NCI-H1436 treated with DMSO at 0.1 percent for 48 hours (cell line): ENCODE measurements at regions not wholly inside any gene's neighbourhood (a gene's known extent, or its start where the extent isn't known, plus 50 kb on each side); places are given as distances from the start of the nearest gene placed in this dataset.
A peak's percentile ranks its signal among the peaks of the same experiment; 100 is the strongest.

Experiments used
- DNase-seq: peaks from one replicate; lab custom pipeline; 2025; lab: John Stamatoyannopoulos, UW

DNA sequence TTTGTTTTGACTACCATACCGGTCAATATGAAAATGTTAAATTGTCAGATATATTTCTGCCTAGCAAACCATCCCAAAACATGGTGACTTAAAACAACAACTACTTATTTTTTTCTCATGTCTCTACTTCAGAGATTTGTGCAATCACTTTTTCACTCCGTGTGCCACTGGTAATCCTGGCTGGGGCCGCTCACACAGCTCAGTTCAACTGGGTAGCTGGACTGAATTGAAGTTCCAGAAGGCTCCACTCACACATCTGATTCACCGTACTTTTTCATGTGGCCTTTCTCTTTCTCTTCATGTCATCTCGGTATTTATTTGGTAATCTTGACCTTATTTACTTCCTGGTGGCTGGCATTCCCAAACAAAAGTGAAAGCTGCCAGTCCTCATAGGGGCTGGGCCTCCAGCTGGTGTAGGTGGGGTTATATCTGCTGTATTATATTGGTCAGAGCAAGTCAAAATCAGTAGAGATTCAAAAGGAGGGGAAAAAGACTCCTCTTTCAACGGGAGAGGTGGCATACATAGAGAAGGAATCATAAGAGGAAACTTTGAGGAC lies 513.9 kb upstream of the NXPH2 start:
- DNase-seq = no peak

DNA sequence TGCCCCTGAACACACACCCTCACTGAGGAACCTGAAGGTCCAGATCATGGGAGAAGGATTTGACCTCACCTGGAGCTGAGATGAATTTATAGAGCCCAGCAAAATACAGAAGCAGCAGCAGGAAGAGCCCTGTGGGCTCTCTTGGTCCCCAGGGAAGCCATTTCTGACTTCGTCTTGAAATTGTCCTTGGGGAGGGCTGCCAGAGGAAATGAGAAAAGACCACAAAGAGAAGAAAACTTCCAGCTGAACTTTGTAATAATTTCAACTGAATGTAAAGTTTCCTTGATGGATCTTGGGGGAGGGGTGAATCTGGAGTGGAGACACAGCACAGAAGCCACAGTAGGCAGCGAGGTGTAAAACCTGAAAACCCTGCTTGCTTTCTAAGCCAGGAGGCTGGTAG lies 500.9 kb upstream of the NXPH2 start:
- no peak for DNase-seq

DNA sequence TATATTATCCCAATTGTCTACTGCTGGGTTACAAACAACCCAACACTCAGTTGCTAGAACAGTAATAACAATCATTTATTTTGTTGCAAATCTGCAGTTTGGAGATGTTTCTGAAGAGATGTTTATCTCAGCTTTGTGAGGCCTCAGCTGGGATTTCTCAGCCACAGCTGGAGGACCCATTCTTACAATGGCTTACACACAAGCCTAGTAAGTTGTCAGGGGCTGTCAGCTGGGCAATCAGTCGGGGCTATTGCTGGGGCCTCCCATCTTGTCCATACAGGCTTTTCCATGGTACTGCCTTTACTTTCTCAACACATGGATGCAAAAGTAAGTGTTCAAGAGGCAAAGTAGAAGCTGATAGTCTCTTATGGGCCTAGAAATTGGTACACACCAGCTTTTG lies 491.7 kb upstream of the NXPH2 start:
- no peak for DNase-seq

DNA sequence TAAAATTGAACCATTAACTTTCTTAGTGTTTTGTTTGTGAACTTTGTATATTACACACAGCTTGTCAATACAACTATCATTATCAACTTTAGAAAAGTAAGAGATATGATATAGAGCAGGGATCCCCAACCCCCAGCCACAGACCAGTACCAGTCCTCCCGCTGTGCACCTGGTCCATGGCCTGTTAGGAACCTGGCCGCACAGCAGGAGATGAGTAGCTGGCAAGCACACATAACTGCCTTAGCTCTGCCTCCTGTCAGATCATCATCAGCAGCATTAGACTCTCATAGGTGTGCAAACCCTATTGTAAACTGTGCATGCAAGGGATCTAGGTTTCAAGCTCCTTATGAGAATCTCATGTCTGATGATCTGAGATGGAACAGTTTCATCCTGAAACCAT lies 491.0 kb upstream of the NXPH2 start:
- DNase-seq = no peak

DNA sequence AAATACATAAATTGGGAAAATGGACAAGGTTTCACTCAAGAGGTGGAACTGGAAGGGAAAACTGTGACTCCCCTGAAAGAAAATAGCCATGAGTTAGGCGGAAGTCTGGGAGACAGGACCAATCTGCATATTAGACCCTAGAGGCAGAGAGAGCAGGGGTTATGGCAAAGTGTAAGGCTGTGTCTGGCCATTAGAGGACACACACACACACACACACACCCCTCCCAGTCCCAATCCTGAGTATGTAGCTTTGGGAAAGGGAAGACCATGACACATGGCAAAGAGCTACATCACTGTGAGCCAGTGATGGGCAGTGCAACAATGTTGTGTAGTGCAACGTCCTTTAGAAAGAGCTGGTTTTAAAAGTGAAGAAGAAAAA lies 479.9 kb upstream of the NXPH2 start:
- DNase-seq = no peak

DNA sequence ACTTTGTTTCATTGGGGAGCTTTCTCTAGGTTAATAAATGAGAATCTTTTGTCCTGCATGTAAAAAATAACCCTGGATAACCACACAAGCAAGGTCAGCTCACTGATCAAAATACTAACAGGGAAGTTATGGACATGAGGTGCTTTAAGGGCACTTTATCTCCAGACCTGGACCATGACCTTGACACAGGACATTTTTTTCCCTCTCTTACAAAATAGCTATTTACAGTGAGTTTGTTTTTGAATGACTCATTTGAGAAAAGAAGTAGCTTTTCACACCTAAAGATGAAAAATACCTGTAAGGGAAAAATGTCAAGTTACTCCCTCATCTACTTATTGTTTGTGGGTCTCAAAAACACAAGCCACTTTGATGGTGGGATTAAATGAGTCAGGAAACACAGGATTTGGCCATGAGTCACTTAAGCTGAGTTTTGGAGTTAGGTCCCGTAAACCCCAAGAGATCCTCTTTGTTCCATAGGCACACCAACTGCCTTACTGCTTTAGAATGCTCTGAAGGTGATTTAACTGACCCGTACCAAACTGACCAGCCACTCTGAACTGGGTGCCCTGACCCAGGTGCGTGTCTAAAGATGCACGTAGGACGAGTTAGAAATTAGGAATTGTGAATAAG lies 479.3 kb upstream of the NXPH2 start:
- DNase-seq = no peak

DNA sequence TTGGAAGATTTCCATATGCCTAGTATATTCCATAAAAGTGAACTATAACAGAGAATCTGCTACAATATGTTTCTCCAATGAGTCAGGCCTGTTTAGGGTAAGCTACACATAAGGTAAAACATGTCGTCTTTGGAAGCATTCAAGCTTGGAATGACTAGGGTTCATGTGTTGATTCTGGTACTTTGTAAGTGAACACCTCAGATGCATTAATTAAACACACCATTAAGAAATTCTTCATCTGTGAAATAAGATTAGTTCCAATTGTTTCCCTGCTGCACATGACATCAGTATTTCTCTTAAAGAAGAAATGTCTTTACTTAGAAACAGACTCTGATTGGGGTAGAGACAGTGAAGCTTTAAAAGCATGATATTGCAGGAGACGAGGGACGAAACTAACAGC lies 461.1 kb upstream of the NXPH2 start:
- DNase-seq = no peak

DNA sequence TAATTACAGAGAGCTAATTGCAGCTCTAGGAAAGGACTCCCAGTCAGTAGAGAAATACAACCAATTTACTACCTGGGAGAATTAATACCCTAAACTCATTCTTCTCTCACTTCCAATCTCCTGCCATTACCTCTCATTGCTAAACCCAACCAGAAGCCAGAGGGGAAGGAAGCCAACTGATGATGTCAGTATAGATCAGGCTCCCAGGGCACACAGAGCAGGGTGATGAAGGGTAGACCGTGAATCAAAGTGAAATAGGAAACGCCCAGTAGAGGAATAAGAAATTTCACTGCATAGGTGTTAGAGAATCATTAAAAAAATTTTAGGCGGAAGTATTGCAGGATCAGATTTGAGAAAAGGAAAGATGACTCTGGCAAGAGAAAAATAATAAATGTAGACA lies 456.8 kb upstream of the NXPH2 start:
- DNase-seq = no peak

DNA sequence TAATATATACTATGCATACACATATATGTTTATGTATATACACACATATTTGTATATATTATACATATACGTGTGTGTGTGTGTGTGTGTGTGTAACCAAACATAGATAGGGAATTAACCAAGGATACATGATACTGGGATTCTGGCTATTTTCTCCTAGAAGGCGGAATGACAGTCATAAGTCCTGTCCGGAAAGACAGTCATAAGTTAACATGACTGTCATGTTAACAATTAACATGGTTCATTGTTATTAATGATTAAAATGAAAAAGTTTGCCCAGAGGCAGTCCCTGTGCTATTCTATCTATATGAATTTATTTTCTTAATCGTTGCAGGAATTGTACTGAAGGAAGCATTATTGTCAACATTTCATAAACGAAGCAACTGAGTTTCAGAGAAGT lies 450.7 kb upstream of the NXPH2 start:
- no peak for DNase-seq

DNA sequence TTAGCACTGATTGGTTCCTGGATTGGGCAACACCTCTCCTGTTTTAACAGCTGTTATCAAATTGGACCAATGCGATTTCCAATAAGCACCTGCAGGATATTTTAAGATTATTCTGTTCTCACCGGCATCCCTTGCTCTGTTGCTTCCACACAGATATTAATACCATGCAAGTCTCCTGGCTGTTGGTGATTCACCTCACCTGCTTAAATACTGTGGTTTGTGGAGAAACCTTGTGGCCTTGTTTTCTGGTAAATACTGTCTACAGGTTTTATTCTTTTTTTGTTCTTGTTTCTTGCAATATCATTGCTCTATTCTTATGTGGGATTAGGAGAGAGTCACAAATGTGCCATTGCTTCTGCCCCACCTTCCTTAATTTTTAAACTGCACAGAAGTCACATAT lies 448.1 kb upstream of the NXPH2 start:
- no peak for DNase-seq

DNA sequence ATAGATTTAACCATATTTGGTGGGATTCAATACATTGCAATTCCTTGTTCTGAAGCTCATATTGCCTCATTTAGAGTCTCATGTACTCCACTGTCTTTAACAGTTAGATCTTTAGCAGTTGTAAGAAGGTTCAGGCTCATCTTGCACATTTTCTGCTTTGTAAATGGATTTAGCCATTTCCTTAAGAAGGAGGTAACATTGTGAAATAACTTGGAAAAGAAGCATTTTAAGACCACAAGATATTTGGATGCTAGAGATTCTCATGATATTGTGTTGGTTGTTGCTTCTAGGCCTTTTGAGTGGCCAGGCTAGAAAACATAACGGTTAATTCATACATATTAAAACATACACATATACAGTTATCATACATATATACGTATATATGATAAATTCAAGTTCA lies 445.8 kb upstream of the NXPH2 start:
- no peak for DNase-seq

DNA sequence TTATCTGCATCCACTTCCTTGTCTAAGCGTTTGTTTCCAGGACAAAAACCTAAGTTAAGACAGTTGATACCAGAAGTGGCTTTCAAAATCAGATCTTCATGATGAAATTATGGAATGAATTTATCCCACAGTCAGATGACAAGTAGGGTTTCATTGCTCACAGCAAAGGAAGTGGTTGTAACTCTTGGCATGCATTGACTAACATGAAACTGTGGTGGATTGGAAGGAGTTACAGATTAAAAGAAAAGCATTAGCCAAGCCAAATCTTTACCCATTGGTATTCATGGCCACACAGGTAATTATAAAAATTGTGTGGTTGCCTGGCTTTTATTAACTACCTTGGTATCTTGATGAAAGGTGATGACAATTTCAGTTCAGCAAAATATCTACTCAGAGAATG lies 438.0 kb upstream of the NXPH2 start:
- DNase-seq = no peak

DNA sequence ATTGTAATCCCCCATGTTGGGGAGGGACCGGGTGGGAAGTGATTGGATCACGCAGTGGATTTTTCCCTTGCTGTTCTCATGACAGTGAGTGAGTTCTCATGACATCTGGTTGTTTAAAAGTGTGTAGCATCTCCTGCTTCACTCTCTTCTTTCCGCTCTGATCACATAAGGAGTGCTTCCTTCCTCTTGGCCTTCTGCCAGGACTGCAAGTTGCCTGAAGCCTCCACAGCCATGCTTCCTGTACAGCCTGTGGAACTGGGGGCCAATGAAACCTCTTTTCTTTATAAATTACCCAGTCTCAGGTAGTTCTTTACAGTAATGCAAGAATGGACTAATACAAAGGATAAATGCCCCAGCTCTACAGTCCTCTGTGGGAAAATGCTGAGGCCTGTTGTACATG lies 437.5 kb upstream of the NXPH2 start:
- no peak for DNase-seq

DNA sequence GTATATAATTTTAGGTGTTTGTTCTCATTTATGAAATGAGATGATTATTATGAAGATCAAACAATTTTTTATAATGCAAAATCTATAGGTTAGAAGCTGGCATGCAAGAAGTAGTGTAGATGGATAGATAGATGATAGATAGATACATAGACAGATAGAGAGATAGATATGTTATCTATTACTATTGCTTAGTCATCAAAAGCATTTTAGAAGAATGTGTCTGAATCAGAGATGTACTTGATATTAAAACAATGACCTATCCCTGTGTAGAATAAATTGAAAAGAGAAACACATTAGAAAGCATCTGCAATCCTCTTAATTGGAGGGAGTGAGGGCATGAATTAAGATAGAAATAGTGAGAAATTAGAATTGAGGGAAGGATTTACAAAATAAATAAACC lies 436.2 kb upstream of the NXPH2 start:
- no peak for DNase-seq

DNA sequence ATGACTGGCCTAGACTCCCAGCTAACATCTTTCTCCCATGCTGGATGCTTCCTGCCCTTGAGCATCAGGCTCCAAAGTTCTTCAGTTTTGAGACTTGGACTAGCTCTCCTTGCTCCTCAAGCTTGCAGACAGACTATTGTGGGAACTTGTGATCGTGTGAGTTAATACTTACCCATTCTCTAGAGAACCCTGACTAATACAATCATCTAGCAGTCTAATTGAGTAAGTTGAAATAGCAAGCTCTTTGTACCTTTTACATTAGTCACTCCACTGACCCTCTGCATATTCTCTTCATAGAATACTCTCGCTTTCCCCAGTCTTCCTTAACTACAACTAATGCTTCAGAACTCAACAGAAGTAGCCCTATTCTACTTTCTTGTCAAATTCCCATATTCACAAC lies 434.6 kb upstream of the NXPH2 start:
- no peak for DNase-seq

DNA sequence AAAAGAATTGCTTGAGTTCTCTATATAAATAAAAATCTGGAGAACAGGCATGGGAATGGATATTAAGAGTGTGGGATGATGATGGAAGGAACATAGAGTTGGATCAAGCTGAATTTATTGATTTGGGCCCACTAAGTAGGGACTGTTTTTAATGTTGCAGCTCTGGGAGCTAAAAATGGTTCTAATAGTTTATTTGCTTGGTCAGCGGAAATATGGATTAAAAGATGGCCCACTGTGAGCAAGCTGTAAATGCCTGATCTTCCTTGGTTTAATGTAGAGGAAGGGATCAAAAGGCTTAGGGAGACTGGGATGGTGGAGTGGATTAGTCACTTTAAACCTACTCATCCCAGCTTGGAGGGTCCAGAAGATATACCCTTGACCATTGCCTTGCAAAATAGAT lies 429.4 kb upstream of the NXPH2 start:
- DNase-seq = no peak

DNA sequence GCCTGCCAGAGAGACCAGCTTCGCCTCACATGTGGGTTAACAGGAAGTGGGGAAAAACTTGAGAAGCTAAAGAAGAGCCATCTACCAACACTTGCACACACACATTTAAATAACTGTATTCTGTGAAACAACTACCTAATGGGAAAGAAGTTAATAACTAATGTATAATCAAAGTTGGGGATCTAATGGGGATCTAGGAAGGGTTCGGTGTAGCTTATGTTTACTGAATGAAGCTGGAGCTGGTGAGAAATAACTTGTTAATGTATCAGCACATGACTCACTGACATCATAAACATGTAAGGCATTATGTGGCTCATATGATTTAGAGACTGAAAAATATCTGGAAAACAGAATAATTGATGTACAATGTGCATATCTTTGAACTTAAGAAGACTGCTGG lies 421.3 kb upstream of the NXPH2 start:
- no peak for DNase-seq

DNA sequence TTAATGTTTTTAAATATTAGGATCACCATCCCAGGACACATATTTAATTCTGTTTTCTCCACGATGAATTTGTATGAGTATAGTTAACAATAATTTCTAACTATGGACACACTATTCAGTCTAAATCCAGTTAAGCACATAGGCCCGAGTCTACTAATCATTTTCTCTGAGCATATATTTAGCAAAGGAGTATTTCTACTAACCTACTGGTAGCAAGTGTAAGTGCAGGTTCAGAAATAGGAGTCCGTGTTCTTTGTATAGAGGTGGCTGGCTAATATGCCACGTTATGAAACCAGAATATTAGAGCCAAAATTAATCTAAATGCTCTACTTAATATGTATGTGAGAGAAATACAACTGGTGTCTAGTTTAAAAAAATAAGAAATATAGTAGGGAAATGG lies 416.6 kb upstream of the NXPH2 start:
- DNase-seq = no peak

DNA sequence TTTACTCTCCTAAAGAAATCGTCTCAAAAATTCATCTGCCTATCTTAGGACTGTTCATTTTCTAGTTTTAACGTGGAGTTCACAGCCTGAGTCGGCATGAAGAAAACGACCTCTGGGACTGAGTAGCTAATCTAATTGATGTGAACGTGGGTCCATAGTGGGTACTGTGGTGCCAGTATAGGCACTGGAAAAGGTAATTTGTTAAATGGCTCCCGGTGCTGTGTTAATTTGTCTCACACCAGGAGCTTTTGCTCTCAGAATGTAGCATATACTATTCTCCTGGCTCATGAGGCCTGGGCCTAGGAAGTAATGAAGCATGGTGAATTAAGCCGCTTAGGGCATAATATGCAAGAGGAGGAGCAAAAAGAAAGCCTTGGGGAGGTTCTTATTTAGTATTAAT lies 414.4 kb upstream of the NXPH2 start:
- DNase-seq = no peak

DNA sequence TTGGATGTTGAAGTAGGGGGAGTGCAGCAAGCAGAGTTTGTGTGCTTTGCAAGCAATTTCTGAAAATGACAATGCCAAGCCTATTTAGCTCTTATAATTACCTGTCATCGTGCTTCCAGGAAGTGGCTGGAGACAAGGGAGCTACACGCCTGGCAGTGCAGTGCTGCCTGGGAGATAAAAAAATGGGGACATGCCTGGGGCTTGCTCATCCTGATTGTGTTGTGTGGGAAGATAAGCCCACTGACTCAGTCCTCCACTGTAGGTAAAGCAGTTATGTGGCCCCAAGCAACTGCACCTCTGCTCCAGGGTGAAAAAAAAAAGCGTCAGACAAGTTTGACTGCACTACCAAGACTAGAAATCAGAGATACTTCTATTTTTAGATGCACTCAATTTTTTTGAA lies 396.9 kb upstream of the NXPH2 start:
- DNase-seq = no peak

DNA sequence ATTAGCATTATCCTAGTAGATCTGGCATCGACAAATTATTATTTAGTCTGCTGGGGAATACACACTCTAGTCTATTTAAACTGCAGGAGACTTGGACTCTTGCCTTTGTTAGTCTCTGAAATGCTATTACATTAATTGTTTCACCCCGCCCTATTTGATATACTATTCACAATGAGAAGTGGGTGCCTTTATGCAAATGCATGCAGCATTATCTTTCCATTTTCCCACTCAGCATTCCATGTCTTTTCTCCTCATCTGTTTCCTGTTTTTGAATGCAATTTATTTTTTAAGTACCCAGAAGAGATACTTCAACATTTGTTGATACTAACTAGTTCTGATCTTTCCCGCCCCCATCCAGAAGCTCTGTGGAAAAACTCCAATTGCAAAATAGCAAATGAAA lies 395.3 kb upstream of the NXPH2 start:
- DNase-seq = peak; percentile 9

DNA sequence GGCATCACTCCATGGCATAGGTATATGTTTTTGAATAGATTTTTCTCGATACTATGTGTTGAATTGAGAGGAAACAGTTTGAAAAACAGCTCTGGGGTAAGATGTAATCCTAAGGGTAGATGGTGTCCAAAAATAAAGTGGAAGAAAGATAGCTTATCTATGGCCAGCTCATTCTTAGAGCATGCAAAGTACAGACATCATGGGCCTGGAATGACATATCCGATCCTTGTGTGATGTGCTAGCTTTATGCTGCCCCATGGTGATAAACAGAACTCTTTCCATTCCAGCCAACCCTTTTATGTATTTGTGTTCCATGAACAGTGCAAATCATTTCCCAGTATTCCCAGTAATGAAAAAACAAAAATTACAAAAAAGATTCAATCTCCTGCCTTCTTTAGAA lies 390.2 kb upstream of the NXPH2 start:
- peak; percentile 62 for DNase-seq

DNA sequence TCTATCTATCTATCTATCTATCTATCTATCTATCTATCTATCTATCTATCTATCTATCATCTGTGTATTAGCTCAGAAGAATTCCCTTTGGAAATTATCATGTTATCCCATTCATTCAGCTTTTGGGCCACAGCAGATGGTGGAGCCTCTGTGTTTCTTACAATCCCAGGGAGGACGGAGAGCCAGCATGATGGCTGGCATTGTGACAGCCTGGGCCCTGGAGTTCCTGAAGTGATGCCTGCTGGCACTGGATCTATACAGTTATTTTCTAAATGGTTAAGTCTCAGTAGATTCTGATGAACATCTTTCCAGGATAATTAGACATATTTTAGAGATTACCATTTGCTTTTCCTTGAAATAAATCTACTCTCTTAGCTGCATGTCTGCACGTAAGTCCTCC lies 385.4 kb upstream of the NXPH2 start:
- DNase-seq = no peak

DNA sequence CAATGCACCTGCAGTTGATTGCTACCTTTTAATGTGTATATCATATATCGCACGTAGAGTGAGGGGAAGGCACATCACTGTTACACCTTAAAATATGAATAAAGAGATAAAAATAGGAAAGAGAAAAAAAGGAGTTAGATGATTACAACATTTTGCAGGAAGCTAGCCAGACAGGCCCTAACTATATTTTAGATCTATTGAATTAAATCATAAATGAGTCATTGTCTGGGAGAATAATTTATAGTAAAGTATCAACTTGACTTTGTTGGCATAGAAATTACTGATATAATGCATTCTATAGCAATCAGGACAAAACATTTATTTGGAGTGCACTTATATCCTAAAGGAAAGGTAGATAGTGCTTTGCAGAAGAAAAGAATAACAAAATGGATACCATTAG lies 384.9 kb upstream of the NXPH2 start:
- no peak for DNase-seq

DNA sequence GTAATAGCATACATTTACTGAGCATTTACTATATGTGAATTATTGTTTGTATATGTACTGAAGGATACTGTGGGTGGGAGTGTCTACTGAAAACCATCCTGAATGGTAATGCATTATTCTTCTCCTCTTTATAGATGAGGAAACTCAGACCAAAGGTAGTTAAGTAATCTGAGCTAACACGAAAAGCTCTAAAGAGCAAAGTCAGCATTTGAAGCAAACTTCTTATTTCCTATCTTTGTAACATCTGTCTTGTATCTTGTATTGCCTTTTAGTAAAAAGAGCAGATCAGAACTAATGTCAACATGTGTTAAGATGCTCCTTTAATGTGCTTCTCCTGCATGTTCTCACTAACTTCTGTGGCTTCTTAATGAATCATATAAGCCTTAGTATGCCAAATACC lies 382.8 kb upstream of the NXPH2 start:
- no peak for DNase-seq
